Ishikawa (cell line): ENCODE measurements at regions not wholly inside any gene's neighbourhood (a gene's known extent, or its start where the extent isn't known, plus 50 kb on each side); places are given as distances from the start of the nearest gene placed in this dataset.

Source experiments
- CEBPB ChIP-seq: IDR thresholded peaks from 2 replicates; pipeline ENCODE4 v1.6.1; 2012
- CREB1 ChIP-seq: IDR thresholded peaks from 2 replicates; pipeline ENCODE4 v1.6.1; 2012; ENCODE audit warnings: low read depth
- EGR1 ChIP-seq: IDR thresholded peaks from 2 replicates; pipeline ENCODE4 v1.6.1; 2012
- EP300 ChIP-seq: IDR thresholded peaks from 2 replicates; pipeline ENCODE4 v1.6.1; 2012; ENCODE audit warnings: borderline replicate concordance
- FOXM1 ChIP-seq: IDR thresholded peaks from 2 replicates; pipeline ENCODE4 v1.6.1; 2012; ENCODE audit warnings: low read depth, borderline replicate concordance
- MAX ChIP-seq: IDR thresholded peaks from 2 replicates; pipeline ENCODE4 v1.6.1; 2012
- NFIC ChIP-seq: IDR thresholded peaks from 2 replicates; pipeline ENCODE4 v1.6.1; 2012
- RAD21 ChIP-seq: IDR thresholded peaks from 2 replicates; pipeline ENCODE4 v1.6.1; 2012; ENCODE audit warnings: low read depth
- REST ChIP-seq: IDR thresholded peaks from 2 replicates; pipeline ENCODE4 v1.6.1; 2012; ENCODE audit warnings: low read depth, mild to moderate bottlenecking
- TAF1 ChIP-seq: IDR thresholded peaks from 2 replicates; pipeline ENCODE4 v1.6.1; 2012; ENCODE audit warnings: low read depth, mild to moderate bottlenecking
- TCF12 ChIP-seq: IDR thresholded peaks from 2 replicates; pipeline ENCODE4 v1.6.1; 2012; ENCODE audit warnings: low read depth
- TEAD4 ChIP-seq: IDR thresholded peaks from 2 replicates; pipeline ENCODE4 v1.6.1; 2012
- USF1 ChIP-seq: IDR thresholded peaks from 2 replicates; pipeline ENCODE4 v1.6.1; 2012
- YY1 ChIP-seq: IDR thresholded peaks from 2 replicates; pipeline ENCODE4 v1.6.1; 2012; ENCODE audit warnings: low read depth
- ZBTB7A ChIP-seq: IDR thresholded peaks from 2 replicates; pipeline ENCODE4 v1.6.1; 2012; ENCODE audit warnings: low read depth

- TF ChIP-seq YY1 (no peak), REST (no peak), NFIC (no peak), EGR1 (no peak), CEBPB (no peak), MAX (no peak), CREB1 (no peak), TEAD4 (no peak), FOXM1 (no peak), ZBTB7A (no peak), RAD21 (no peak), TAF1 (no peak)
Observed at GRCh38 chr2:41600460-41600859, 447.4 kb upstream of the PKDCC start.

- TF ChIP-seq TCF12 (no peak), EP300 (no peak), NFIC (no peak), CEBPB (no peak)
Observed at GRCh38 chr2:41602341-41602740, 445.5 kb upstream of the PKDCC start.

GRCh38 chr2:41605311-41605710, 442.5 kb upstream of the PKDCC start:
- TF ChIP-seq EGR1 (no peak), MAX (no peak), CREB1 (no peak), USF1 (no peak), EP300 (no peak), RAD21 (no peak), NFIC (no peak), CEBPB (no peak)

GRCh38 chr2:41605914-41606313, 441.9 kb upstream of the PKDCC start:
- TF ChIP-seq REST, result no peak
- TF ChIP-seq NFIC, result peak; percentile 44

- TF ChIP-seq TAF1, result no peak
- TF ChIP-seq REST, result no peak
- TF ChIP-seq USF1, result no peak
- no peak for TF ChIP-seq TEAD4
- TF ChIP-seq EGR1, result no peak
- TF ChIP-seq YY1, result no peak
- TF ChIP-seq CREB1, result no peak
- no peak for TF ChIP-seq FOXM1
- TF ChIP-seq ZBTB7A, result no peak
Observed at GRCh38 chr2:41610501-41611190, 437.2 kb upstream of the PKDCC start.

- TF ChIP-seq USF1, result no peak
- TF ChIP-seq CREB1, result no peak
- TF ChIP-seq REST, result no peak
- no peak for TF ChIP-seq TAF1
- no peak for TF ChIP-seq CEBPB
- TF ChIP-seq MAX, result no peak
- TF ChIP-seq TCF12, result no peak
- no peak for TF ChIP-seq YY1
- no peak for TF ChIP-seq EGR1
- no peak for TF ChIP-seq FOXM1
- TF ChIP-seq EP300, result no peak
- TF ChIP-seq RAD21, result no peak
Observed at GRCh38 chr2:41618754-41619153, 429.1 kb upstream of the PKDCC start.
